ENCODE measurements at regions not wholly inside any gene's neighbourhood (a gene's known extent, or its start where the extent isn't known, plus 50 kb on each side); places are given as distances from the start of the nearest gene placed in this dataset.

DNA sequence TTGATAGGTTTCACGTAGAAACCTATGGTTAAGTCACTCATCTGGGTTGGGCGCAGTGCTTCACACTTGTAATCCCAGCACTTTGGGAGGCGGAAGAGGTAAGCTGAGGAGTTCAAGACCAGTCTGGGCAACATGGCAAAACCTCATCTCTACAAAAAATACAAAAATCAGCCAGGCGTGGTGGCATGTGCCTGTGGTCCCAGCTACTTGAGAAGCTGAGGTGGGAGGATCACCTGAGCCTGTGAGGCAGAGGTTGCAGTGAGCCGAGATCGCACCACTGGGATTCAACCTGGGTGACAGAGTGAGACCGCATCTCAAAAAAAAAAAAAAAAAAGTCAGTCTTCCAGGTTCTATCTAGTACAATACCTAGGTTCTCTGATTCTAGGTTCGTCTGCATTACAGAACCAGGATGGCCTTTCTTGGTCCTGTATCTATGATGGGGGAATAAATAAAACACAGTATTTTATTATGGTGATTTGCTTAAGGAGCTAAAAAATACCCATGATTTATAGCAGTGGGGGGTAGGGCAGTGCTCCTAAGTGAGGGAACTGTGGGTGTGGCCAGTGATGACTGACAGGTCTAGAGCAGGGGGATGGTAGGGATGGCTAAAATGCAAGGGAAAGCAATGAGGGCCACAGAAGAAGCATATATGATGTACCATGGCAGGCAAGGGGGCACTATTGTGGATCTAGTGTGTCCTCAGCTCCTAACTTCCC, 65.5 kb upstream of the NUP160 start:
- Histone ChIP-seq H3K79me2 (ENCODE audit: insufficient read depth) (no peaks in the 10 kb centered on the region), H3K9ac (no peak overlapping the region), H2AFZ (ENCODE audit: low read depth) (no peak overlapping the region), H3K4me3 (ENCODE audit: low read depth in 2 of 2, low read length in 1 of 2) (no peak overlapping the region), H3K4me1 (ENCODE audit: control insufficient read depth in 1 of 2, insufficient read depth in 2 of 2, low read depth in 1 of 2, low read length in 1 of 2) (peaks cover 34 to 38% of the 10 kb centered on the region in 2 experiments), H3K27ac (ENCODE audit: low read depth in 2 of 2, low read length in 1 of 2) (no peak overlapping the region), H4K20me1 (ENCODE audit: insufficient read depth) (no peaks in the 10 kb centered on the region), H3F3A (replicated peaks; ENCODE audit: insufficient read depth) (peaks cover 24% of the 10 kb centered on the region), H3K27me3 (ENCODE audit: insufficient read depth) (no peaks in the 10 kb centered on the region), H3K9me3 (no peaks in the 10 kb centered on the region), H3K36me3 (replicated peaks in 1 of 2; ENCODE audit: control insufficient read depth in 1 of 2, insufficient read depth in 2 of 2, low read length in 1 of 2) (no peaks in the 10 kb centered on the region), H3K9me2 (no peaks in the 10 kb centered on the region), H3K4me2 (no peak overlapping the region)
- ChIA-PET POLR2A (interaction anchor here (0.7 kb wide), 1 partner anchor 185 kb away, joined by 4 read pairs; no protein-coding TSS in a partner anchor), CTCF (interaction anchor here (0.9 to 2.8 kb wide), 2 partner anchors 21 to 196 kb away, joined by 3 to 10 read pairs; no protein-coding TSS in a partner anchor)
- no peak for DNase-seq
- TF ChIP-seq MEF2A (IDR thresholded peaks at IDR 0.05; ENCODE audit: borderline replicate concordance, low read depth) = no peak
- TF ChIP-seq, protein P1, sequence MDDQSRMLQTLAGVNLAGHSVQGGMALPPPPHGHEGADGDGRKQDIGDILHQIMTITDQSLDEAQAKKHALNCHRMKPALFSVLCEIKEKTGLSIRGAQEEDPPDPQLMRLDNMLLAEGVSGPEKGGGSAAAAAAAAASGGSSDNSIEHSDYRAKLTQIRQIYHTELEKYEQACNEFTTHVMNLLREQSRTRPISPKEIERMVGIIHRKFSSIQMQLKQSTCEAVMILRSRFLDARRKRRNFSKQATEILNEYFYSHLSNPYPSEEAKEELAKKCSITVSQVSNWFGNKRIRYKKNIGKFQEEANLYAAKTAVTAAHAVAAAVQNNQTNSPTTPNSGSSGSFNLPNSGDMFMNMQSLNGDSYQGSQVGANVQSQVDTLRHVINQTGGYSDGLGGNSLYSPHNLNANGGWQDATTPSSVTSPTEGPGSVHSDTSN (IDR thresholded peaks at IDR 0.05) = peak; percentile 39
- TF ChIP-seq, protein P2, sequence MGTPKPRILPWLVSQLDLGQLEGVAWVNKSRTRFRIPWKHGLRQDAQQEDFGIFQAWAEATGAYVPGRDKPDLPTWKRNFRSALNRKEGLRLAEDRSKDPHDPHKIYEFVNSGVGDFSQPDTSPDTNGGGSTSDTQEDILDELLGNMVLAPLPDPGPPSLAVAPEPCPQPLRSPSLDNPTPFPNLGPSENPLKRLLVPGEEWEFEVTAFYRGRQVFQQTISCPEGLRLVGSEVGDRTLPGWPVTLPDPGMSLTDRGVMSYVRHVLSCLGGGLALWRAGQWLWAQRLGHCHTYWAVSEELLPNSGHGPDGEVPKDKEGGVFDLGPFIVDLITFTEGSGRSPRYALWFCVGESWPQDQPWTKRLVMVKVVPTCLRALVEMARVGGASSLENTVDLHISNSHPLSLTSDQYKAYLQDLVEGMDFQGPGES (IDR thresholded peaks at IDR 0.05; ENCODE audit: low read depth, low read length) = no peak
- WGBS (ENCODE audit: low lambda C conversion rate) = 93% methylated on average over 8 of the region's 8 CpGs

DNA sequence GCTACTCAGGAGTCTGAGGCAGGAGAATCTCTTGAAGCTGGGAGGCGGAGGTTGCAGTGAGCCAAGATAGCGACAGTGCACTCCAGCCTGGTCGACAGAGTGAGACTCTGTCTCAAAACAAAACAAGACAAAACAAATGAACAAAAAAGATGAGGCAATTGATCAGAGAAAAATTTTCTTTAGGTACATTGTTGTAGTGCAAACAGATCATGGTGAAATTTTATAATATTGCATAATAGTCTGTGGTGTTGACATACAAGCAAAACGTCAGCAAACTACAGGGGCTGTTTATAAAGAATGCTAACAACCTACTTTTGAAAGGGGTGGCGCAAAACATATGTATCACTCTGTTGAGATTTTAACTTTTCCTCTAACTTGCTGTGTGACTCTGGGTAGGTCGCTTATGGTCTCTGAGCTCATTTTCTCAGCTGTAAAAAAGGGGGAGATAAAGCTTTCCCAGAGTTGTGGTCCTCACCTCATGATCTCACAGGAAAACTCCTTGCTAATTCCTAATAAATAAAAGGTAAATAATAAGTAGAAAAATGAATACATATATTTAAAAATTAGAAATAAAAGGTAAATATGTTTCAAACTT, 64.8 kb upstream of the NUP160 start:
- Histone ChIP-seq H3K9me3 (no peaks in the 10 kb centered on the region), H3K27me3 (ENCODE audit: insufficient read depth) (no peaks in the 10 kb centered on the region), H3F3A (replicated peaks; ENCODE audit: insufficient read depth) (peaks cover 19% of the 10 kb centered on the region), H2AFZ (ENCODE audit: low read depth) (no peak overlapping the region), H3K4me1 (ENCODE audit: control insufficient read depth in 1 of 2, insufficient read depth in 2 of 2, low read depth in 1 of 2, low read length in 1 of 2) (peaks cover 27 to 32% of the 10 kb centered on the region in 2 experiments), H3K9ac (no peak overlapping the region), H3K4me2 (no peak overlapping the region), H3K79me2 (ENCODE audit: insufficient read depth) (no peaks in the 10 kb centered on the region), H3K27ac (ENCODE audit: low read depth in 2 of 2, low read length in 1 of 2) (no peak overlapping the region), H3K36me3 (replicated peaks in 1 of 2; ENCODE audit: control insufficient read depth in 1 of 2, insufficient read depth in 2 of 2, low read length in 1 of 2) (no peaks in the 10 kb centered on the region), H3K9me2 (no peaks in the 10 kb centered on the region), H4K20me1 (ENCODE audit: insufficient read depth) (no peaks in the 10 kb centered on the region), H3K4me3 (ENCODE audit: low read depth in 2 of 2, low read length in 1 of 2) (no peak overlapping the region)
- ChIA-PET POLR2A (no interaction called here), CTCF (no interaction called here)
- TF ChIP-seq TCF12 (IDR thresholded peaks at IDR 0.05) (no peak), CHD2 (IDR thresholded peaks at IDR 0.05; ENCODE audit: low read length, partially characterized antibody) (no peak), GATA2 (CRISPR knock-in tag; IDR thresholded peaks at IDR 0.05) (no peak), JUND (IDR thresholded peaks at IDR 0.05) (no peak), POLR2AphosphoS5 (IDR thresholded peaks at IDR 0.05; ENCODE audit: low read depth, low read length) (no peak), FOXM1 (IDR thresholded peaks at IDR 0.05; ENCODE audit: low read depth) (no peak), MEF2A (IDR thresholded peaks at IDR 0.05; ENCODE audit: borderline replicate concordance, low read depth) (no peak), GABPA (IDR thresholded peaks at IDR 0.05; ENCODE audit: low read depth) (no peak), RAD21 (IDR thresholded peaks at IDR 0.05; ENCODE audit: low read length) (no peak), TEAD4 (IDR thresholded peaks at IDR 0.05; ENCODE audit: borderline replicate concordance, insufficient read depth) (no peak)
- TF ChIP-seq, protein P1 (IDR thresholded peaks at IDR 0.05) = no peak
- TF ChIP-seq, protein P3, sequence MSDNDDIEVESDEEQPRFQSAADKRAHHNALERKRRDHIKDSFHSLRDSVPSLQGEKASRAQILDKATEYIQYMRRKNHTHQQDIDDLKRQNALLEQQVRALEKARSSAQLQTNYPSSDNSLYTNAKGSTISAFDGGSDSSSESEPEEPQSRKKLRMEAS (IDR thresholded peaks at IDR 0.05; ENCODE audit: low read depth) = no peak
- TF ChIP-seq, protein P2 (IDR thresholded peaks at IDR 0.05; ENCODE audit: low read depth, low read length) = no peak
- DNase-seq = no peak
- WGBS (ENCODE audit: low lambda C conversion rate) = 72% methylated on average over 6 of the region's 6 CpGs
